ENCODE measurements at regions not wholly inside any gene's neighbourhood (a gene's known extent, or its start where the extent isn't known, plus 50 kb on each side); places are given as distances from the start of the nearest gene placed in this dataset.

GRCh38 chr4:156255230-156256007 is 301.8 kb upstream of the CTSO start:
- no peak for TF ChIP-seq POLR2A (IDR thresholded peaks at IDR 0.05; ENCODE audit: low read length)
- TF ChIP-seq GATA1 (IDR thresholded peaks at IDR 0.05; ENCODE audit: low read depth, low read length), result no peak
